IMR-90 (cell line): ENCODE measurements at regions not wholly inside any gene's neighbourhood (a gene's known extent, or its start where the extent isn't known, plus 50 kb on each side); places are given as distances from the start of the nearest gene placed in this dataset.

Source experiments
- CEBPB ChIP-seq: IDR thresholded peaks from 2 replicates; pipeline ENCODE4 v1.6.1; 2012; ENCODE audit warnings: low read depth, low read length, improper control_type of control experiment
- CHD1 ChIP-seq: IDR thresholded peaks from 2 replicates; pipeline ENCODE4 v1.6.1; 2012; ENCODE audit warnings: low read depth, low read length, improper control_type of control experiment
- CTCF ChIP-seq: conservative IDR thresholded peaks from 2 replicates; pipeline ENCODE4 v1.5.1; 2012; ENCODE audit warnings: mild to moderate bottlenecking, low read depth, low read length, improper control_type of control experiment
- POLR2A ChIP-seq: IDR thresholded peaks from 2 replicates; pipeline ENCODE4 v1.6.1; 2012; ENCODE audit warnings: mild to moderate bottlenecking, low read depth, low read length

GRCh38 chr20:48400009-48400408 lies 427.8 kb downstream of the PREX1 start:
- TF ChIP-seq CTCF (no peak), CHD1 (no peak), POLR2A (no peak), CEBPB (no peak)
